Vagina (tissue), 2 donors: ENCODE measurements at regions not wholly inside any gene's neighbourhood (a gene's known extent, or its start where the extent isn't known, plus 50 kb on each side); places are given as distances from the start of the nearest gene placed in this dataset.

Source experiments
- POLR2A ChIP-seq, 2 donors: fragments of 450-650 bp; IDR thresholded peaks; one replicate each; pipeline ENCODE4 v1.6.1; 2017; ENCODE audit warnings: antibody characterized with exemption in 2 of 2, mild to moderate bottlenecking in 2 of 2, moderate library complexity in 2 of 2
- POLR2AphosphoS5 ChIP-seq, 2 donors: sonication (generic); formaldehyde crosslinking; IDR thresholded peaks; one replicate each; pipeline ENCODE4 v1.9.0; 2017; ENCODE audit warnings: antibody characterized with exemption in 2 of 2, mild to moderate bottlenecking in 2 of 2, low read depth in 1 of 2; ENCODE audit not compliant: insufficient read depth in 1 of 2
- TF ChIP-seq, protein P1 (sequence below), 3 experiments: fragments of 450-650 bp in 2 of 3; fragments of 200-600 bp in 1 of 3; sonication (generic) in 1 of 3; IDR thresholded peaks; one replicate each; pipeline ENCODE4 v1.5.1; 2017 to 2019; ENCODE audit warnings: antibody characterized with exemption in 3 of 3, mild to moderate bottlenecking in 2 of 3, moderate library complexity in 2 of 3

DNA sequence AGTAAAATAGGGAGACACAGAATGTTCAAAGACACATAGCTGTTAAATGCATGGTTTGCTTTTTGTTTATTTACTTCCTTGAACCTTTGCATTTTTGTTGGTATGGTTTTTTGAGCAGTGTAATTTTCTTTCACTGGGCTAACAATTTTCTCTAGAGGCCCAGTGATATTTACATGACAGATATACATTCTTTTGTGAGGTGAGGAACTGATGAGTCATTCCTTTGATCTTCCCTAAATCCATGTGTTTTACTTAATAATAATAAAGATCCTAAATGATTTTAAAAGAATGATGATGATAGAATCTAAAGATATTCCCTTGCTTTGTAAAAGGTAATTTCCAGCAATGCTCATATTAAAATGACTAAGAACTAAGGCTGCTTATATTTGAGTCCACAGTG lies 188.5 kb upstream of the ANK3 start:
- TF ChIP-seq, protein P1, sequence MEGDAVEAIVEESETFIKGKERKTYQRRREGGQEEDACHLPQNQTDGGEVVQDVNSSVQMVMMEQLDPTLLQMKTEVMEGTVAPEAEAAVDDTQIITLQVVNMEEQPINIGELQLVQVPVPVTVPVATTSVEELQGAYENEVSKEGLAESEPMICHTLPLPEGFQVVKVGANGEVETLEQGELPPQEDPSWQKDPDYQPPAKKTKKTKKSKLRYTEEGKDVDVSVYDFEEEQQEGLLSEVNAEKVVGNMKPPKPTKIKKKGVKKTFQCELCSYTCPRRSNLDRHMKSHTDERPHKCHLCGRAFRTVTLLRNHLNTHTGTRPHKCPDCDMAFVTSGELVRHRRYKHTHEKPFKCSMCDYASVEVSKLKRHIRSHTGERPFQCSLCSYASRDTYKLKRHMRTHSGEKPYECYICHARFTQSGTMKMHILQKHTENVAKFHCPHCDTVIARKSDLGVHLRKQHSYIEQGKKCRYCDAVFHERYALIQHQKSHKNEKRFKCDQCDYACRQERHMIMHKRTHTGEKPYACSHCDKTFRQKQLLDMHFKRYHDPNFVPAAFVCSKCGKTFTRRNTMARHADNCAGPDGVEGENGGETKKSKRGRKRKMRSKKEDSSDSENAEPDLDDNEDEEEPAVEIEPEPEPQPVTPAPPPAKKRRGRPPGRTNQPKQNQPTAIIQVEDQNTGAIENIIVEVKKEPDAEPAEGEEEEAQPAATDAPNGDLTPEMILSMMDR (IDR thresholded peaks at IDR 0.05): no peak
- no peak for TF ChIP-seq POLR2AphosphoS5 (IDR thresholded peaks at IDR 0.05; ENCODE audit: insufficient read depth in 1 of 2, low read depth in 1 of 2)
- TF ChIP-seq POLR2A (IDR thresholded peaks at IDR 0.05): no peak
